A549 (cell line): ENCODE measurements at regions not wholly inside any gene's neighbourhood (a gene's known extent, or its start where the extent isn't known, plus 50 kb on each side); places are given as distances from the start of the nearest gene placed in this dataset.
A peak's percentile ranks its signal among the peaks of the same experiment; 100 is the strongest.

Experiments
- ATAC-seq, 2 experiments: fragments of 200-7000 bp in 1 of 2; fragments of >200 bp in 1 of 2; cut with Nextera tagmentation in 1 of 2; cut with Tn5 transposase in 1 of 2; 3 replicates each; pipeline versions ENCODE4 v1.8.0 to v1.9.1; 2018 to 2020; ENCODE audit warnings: mild to moderate bottlenecking in 1 of 2, moderate library complexity in 1 of 2
- CTCF ChIA-PET: fragments of 300-600 bp; sonication (Branson Sonifier 250); formaldehyde crosslinking; extraction: SDS; loops from one replicate; lab custom pipeline; 2021; ENCODE audit warnings: antibody characterized with exemption, inconsistent platforms; lab: Yijun Ruan, JAX
- POLR2A ChIA-PET: fragments of 350-600 bp; formaldehyde crosslinking; extraction: SDS; loops from one replicate; lab custom pipeline; 2021; ENCODE audit warnings: antibody characterized with exemption, inconsistent platforms; lab: Yijun Ruan, JAX
- DNase-seq, 2 experiments: peaks; one replicate each; pipeline versions ENCODE4 v3.0.0 to v3.0.0-alpha.2; 2011 to 2016; ENCODE audit warnings: low read depth in 1 of 2, low spot score in 1 of 2
- FAIRE-seq: peaks from 2 replicates; lab custom pipeline; 2011; peaks lifted over from hg19 to GRCh38; lab: Jason Lieb, UNC
- H3K27ac ChIP-seq, 2 experiments: fragments of >200 bp; sonication (Bioruptor Twin); formaldehyde crosslinking; 3 replicates each; pipeline ENCODE4 v1.5.1; 2016 to 2017
- H3K4me1 ChIP-seq: fragments of >200 bp; sonication (Bioruptor Twin); formaldehyde crosslinking; 3 replicates; pipeline ENCODE4 v1.6.1; 2016
- H3K4me2 ChIP-seq: fragments of >200 bp; sonication (Bioruptor Twin); formaldehyde crosslinking; 3 replicates; pipeline ENCODE4 v1.6.1; 2016
- H3K4me3 ChIP-seq: fragments of >200 bp; sonication (Bioruptor Twin); formaldehyde crosslinking; 3 replicates; pipeline ENCODE4 v1.5.1; 2016
- H3K9me3 ChIP-seq: fragments of >200 bp; sonication (Bioruptor Twin); formaldehyde crosslinking; 3 replicates; pipeline ENCODE4 v1.6.1; 2016
- BCL3 ChIP-seq: fragments of >200 bp; sonication (Bioruptor Twin); formaldehyde crosslinking; IDR thresholded peaks from 3 replicates; pipeline ENCODE4 v1.6.1; 2016
- BHLHE40 ChIP-seq: IDR thresholded peaks from 2 replicates; pipeline ENCODE4 v1.6.1; 2012; ENCODE audit warnings: low read depth, low read length, inconsistent platforms
- CBX8 ChIP-seq: fragments of 200-600 bp; sonication (generic); IDR thresholded peaks from 2 replicates; pipeline ENCODE4 v1.6.1; 2016
- EP300 ChIP-seq, 2 experiments: fragments of >200 bp; sonication (Bioruptor Twin); formaldehyde crosslinking; IDR thresholded peaks; 2 replicates in 1 of 2; 3 replicates in 1 of 2; pipeline ENCODE4 v1.6.1; 2016 to 2017
- FOSB ChIP-seq: fragments of 250-450 bp; sonication (Bioruptor Pico); IDR thresholded peaks from 2 replicates; pipeline ENCODE4 v1.5.0; 2020; ENCODE audit warnings: mild to moderate bottlenecking, moderate library complexity
- GATA3 ChIP-seq: IDR thresholded peaks from 2 replicates; pipeline ENCODE4 v1.6.1; 2012; ENCODE audit warnings: borderline replicate concordance
- HDAC2 ChIP-seq: fragments of 200-600 bp; sonication (generic); IDR thresholded peaks from 2 replicates; pipeline ENCODE4 v1.6.1; 2016
- HEYL ChIP-seq: fragments of 250-450 bp; sonication (Bioruptor Pico); IDR thresholded peaks from 2 replicates; pipeline ENCODE4 v1.8.0; 2021; ENCODE audit warnings: mild to moderate bottlenecking, moderate library complexity
- JUN ChIP-seq, 2 experiments: fragments of >200 bp; sonication (Bioruptor Twin); formaldehyde crosslinking; IDR thresholded peaks; 2 replicates in 1 of 2; 3 replicates in 1 of 2; pipeline ENCODE4 v1.6.1; 2016 to 2017
- KDM5A ChIP-seq: fragments of 200-600 bp; sonication (generic); IDR thresholded peaks from 2 replicates; pipeline ENCODE4 v1.6.1; 2016; ENCODE audit warnings: antibody characterized with exemption, mild to moderate bottlenecking
- MAFK ChIP-seq: fragments of 450-650 bp; IDR thresholded peaks from 2 replicates; pipeline ENCODE4 v1.6.1; 2014; ENCODE audit not compliant: partially characterized antibody
- POLR2A ChIP-seq: IDR thresholded peaks from 2 replicates; pipeline ENCODE4 v1.6.1; 2012; ENCODE audit warnings: mild to moderate bottlenecking, low read length
- POLR2AphosphoS2 ChIP-seq: conservative IDR thresholded peaks from 2 replicates; pipeline ENCODE4 v1.6.1; 2012; ENCODE audit warnings: low read length, improper control_type of control experiment, inconsistent platforms
- RNF2 ChIP-seq: fragments of 200-600 bp; sonication (generic); IDR thresholded peaks from 2 replicates; pipeline ENCODE4 v1.6.1; 2016; ENCODE audit warnings: low read depth, mild to moderate bottlenecking, antibody characterized with exemption, moderate library complexity, borderline replicate concordance
- SMC3 ChIP-seq: fragments of >200 bp; sonication (Bioruptor Twin); formaldehyde crosslinking; IDR thresholded peaks from 3 replicates; pipeline ENCODE4 v1.6.1; 2018; ENCODE audit warnings: inconsistent platforms
- ZFP36 ChIP-seq: fragments of 450-650 bp; IDR thresholded peaks from 2 replicates; pipeline ENCODE4 v1.6.1; 2014; ENCODE audit warnings: borderline replicate concordance; ENCODE audit not compliant: partially characterized antibody
- WGBS: methylation state at CpG from one replicate; pipeline ENCODE4 v1.1.6; 2017; ENCODE audit errors: missing lambda C conversion rate; 5-methylcytosine and 5-hydroxymethylcytosine counted together
- TF ChIP-seq, protein P1 (sequence below): fragments of 450-650 bp; IDR thresholded peaks from 2 replicates; pipeline ENCODE4 v1.6.1; 2014; ENCODE audit warnings: antibody characterized with exemption
- TF ChIP-seq, protein P2 (sequence below): IDR thresholded peaks from 2 replicates; pipeline ENCODE4 v1.6.1; 2012; ENCODE audit warnings: low read depth, borderline replicate concordance
- TF ChIP-seq, protein P3 (sequence below): fragments of 250-450 bp; sonication (Bioruptor Pico); IDR thresholded peaks from 2 replicates; pipeline ENCODE4 v1.5.0; 2020; ENCODE audit warnings: low read depth, mild to moderate bottlenecking, moderate library complexity
- TF ChIP-seq, protein P4 (sequence below): fragments of >200 bp; sonication (Bioruptor Twin); formaldehyde crosslinking; IDR thresholded peaks from 2 replicates; pipeline ENCODE4 v1.6.1; 2016
- TF ChIP-seq, protein P5 (sequence below): fragments of 250-450 bp; sonication (Bioruptor Pico); IDR thresholded peaks from 2 replicates; pipeline ENCODE4 v1.5.0; 2021; ENCODE audit warnings: mild to moderate bottlenecking, moderate library complexity, borderline replicate concordance

GRCh38 chr1:79220509-79220908, 214.0 kb upstream of the ADGRL4 start:
- 0% methylated on average over 2 of the region's 2 CpGs for WGBS
- H3K4me2 ChIP-seq = no peak overlapping the region

DNA sequence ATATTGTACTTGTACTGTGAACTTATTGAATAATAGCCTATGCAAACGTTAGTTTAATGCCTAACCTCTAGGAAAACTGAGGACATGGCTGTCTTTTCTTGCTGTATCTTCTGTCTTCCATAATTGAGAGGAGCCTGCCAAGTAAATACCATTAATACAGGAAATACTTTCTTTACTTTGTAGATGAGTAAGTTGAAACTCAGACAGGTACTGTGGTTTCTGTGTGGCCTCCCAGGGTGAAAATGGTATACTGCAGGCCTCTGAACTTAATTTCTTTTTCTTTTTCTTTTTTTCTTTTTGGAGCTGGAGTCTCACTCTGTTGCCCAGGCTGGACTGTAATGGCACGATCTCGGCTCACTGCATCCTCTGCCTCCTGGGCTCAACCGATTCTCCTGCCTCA, 208.8 kb upstream of the ADGRL4 start:
- no peak for ATAC-seq
- no peak overlapping the region for H3K27ac ChIP-seq

More at GRCh38 chr1:79220509-79220908, 214.0 kb upstream of the ADGRL4 start:
- ChIA-PET POLR2A (no interaction called here), CTCF (no interaction called here)
- TF ChIP-seq ZFP36 = peak; percentile 72
- TF ChIP-seq, protein P1, sequence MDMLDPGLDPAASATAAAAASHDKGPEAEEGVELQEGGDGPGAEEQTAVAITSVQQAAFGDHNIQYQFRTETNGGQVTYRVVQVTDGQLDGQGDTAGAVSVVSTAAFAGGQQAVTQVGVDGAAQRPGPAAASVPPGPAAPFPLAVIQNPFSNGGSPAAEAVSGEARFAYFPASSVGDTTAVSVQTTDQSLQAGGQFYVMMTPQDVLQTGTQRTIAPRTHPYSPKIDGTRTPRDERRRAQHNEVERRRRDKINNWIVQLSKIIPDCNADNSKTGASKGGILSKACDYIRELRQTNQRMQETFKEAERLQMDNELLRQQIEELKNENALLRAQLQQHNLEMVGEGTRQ = no peak
- H3K4me1 ChIP-seq = no peaks in the 10 kb centered on the region
- no peak overlapping the region for H3K27ac ChIP-seq
- DNase-seq (no peak), ATAC-seq (no peak), FAIRE-seq (no peak)
- H3K4me3 ChIP-seq = no peak overlapping the region
- no peaks in the 10 kb centered on the region for H3K9me3 ChIP-seq

DNA sequence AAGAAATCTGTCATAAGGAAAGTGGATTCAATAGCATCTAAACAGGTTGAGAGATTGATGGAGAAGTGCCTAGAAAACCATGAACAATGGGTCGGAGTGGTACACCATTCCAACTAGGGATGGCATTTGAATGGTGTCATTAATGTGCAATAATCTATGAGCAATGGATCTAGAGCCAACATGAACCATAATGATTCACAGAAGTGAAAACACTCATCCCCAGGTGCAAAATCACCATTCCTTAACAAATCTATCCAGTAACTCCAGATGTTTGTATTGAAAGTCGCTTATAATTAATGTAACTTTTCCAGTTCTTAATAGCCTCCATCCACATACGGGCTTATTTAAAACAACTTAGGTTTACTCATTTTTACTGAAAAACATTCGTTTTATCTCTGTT, 201.3 kb upstream of the ADGRL4 start:
- Histone ChIP-seq H3K4me1 (no peaks in the 10 kb centered on the region), H3K4me3 (no peak overlapping the region), H3K4me2 (no peak overlapping the region), H3K27ac (no peak overlapping the region), H3K9me3 (no peaks in the 10 kb centered on the region)
- DNase-seq = no peak
- TF ChIP-seq, protein P2, sequence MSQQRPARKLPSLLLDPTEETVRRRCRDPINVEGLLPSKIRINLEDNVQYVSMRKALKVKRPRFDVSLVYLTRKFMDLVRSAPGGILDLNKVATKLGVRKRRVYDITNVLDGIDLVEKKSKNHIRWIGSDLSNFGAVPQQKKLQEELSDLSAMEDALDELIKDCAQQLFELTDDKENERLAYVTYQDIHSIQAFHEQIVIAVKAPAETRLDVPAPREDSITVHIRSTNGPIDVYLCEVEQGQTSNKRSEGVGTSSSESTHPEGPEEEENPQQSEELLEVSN = no peak
- TF ChIP-seq CBX8 = no peak
- no peak for TF ChIP-seq BHLHE40
- TF ChIP-seq HEYL (CRISPR knock-in tag) = no peak
- TF ChIP-seq KDM5A = no peak
- TF ChIP-seq FOSB (CRISPR knock-in tag) = no peak
- TF ChIP-seq, protein P3, sequence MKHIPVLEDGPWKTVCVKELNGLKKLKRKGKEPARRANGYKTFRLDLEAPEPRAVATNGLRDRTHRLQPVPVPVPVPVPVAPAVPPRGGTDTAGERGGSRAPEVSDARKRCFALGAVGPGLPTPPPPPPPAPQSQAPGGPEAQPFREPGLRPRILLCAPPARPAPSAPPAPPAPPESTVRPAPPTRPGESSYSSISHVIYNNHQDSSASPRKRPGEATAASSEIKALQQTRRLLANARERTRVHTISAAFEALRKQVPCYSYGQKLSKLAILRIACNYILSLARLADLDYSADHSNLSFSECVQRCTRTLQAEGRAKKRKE (CRISPR knock-in tag) = no peak
- TF ChIP-seq, protein P4, sequence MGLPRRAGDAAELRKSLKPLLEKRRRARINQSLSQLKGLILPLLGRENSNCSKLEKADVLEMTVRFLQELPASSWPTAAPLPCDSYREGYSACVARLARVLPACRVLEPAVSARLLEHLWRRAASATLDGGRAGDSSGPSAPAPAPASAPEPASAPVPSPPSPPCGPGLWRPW = no peak
- TF ChIP-seq RNF2 = no peak
- no peak for TF ChIP-seq SMC3
- TF ChIP-seq HDAC2 = no peak
- ChIA-PET CTCF (no interaction called here), POLR2A (no interaction called here)
- no peak for FAIRE-seq
- 12% methylated on average over 4 of the region's 4 CpGs for WGBS
- ATAC-seq = no peak

More for the DNA sequence above, 208.8 kb upstream of the ADGRL4 start:
- FAIRE-seq = no peak
- no peak overlapping the region for H3K4me2 ChIP-seq
- TF ChIP-seq CBX8 = no peak
- H3K4me1 ChIP-seq = no peaks in the 10 kb centered on the region
- H3K9me3 ChIP-seq = no peaks in the 10 kb centered on the region
- DNase-seq = no peak
- ChIA-PET POLR2A (no interaction called here), CTCF (no interaction called here)
- H3K4me3 ChIP-seq = no peak overlapping the region
- 19% methylated on average over 4 of the region's 4 CpGs for WGBS

DNA sequence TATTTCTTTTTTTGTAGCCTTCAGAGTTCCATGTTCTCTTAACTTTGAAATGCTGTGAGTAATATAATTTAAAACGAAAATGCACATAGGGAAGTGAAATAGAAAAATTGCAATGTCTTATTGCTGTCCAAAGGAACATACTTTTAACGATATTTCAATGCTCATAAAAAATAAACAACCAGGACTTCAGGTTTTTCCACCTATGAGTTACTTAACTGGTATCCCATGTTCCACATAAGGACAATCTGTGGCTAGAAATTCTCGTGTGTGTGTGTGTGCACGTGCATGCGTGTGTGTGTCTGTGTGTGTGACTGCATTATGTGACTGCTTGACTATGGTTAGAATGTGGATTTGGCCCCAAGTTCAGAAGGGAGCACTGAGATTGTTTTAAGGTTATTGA, 200.8 kb upstream of the ADGRL4 start:
- no peaks in the 10 kb centered on the region for H3K9me3 ChIP-seq
- no peak overlapping the region for H3K4me3 ChIP-seq
- H3K27ac ChIP-seq = no peak overlapping the region
- no peak for ATAC-seq
- no peak for FAIRE-seq
- no peak overlapping the region for H3K4me2 ChIP-seq
- CTCF ChIA-PET = no interaction called here
- DNase-seq = no peak
- WGBS = 30% methylated on average over 5 of the region's 5 CpGs
- H3K4me1 ChIP-seq = no peaks in the 10 kb centered on the region
- POLR2A ChIA-PET = no interaction called here
- TF ChIP-seq BCL3 (no peak), KDM5A (no peak), EP300 (IDR thresholded peaks at IDR 0.05) (no peak), SMC3 (no peak), GATA3 (no peak), HDAC2 (no peak), POLR2A (no peak), CBX8 (no peak), MAFK (no peak), POLR2AphosphoS2 (no peak), JUN (IDR thresholded peaks at IDR 0.05) (no peak)
- TF ChIP-seq, protein P3 (CRISPR knock-in tag) = no peak
- TF ChIP-seq, protein P2 = no peak
- TF ChIP-seq, protein P5, sequence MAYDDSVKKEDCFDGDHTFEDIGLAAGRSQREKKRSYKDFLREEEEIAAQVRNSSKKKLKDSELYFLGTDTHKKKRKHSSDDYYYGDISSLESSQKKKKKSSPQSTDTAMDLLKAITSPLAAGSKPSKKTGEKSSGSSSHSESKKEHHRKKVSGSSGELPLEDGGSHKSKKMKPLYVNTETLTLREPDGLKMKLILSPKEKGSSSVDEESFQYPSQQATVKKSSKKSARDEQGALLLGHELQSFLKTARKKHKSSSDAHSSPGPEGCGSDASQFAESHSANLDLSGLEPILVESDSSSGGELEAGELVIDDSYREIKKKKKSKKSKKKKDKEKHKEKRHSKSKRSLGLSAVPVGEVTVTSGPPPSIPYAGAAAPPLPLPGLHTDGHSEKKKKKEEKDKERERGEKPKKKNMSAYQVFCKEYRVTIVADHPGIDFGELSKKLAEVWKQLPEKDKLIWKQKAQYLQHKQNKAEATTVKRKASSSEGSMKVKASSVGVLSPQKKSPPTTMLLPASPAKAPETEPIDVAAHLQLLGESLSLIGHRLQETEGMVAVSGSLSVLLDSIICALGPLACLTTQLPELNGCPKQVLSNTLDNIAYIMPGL (CRISPR knock-in tag) = no peak
- TF ChIP-seq, protein P1 = no peak
